ENCODE measurements at regions not wholly inside any gene's neighbourhood (a gene's known extent, or its start where the extent isn't known, plus 50 kb on each side); places are given as distances from the start of the nearest gene placed in this dataset.

- Mint-ChIP-seq H3K27ac (no peak overlapping the region), H3K4me3 (no peak overlapping the region), H3K36me3 (no peaks in the 10 kb centered on the region), H3K27me3 (peaks cover 0 to 3% of the 10 kb centered on the region in 2 donors), H3K4me1 (peaks cover 0 to 6% (median 1%) of the 10 kb centered on the region in 3 donors), H3K9me3 (no peaks in the 10 kb centered on the region)
- Histone ChIP-seq H3K4me3 (ENCODE audit: low read length) (no peak overlapping the region), H3K27ac (ENCODE audit: low read depth, low read length) (no peak overlapping the region), H3K27me3 (ENCODE audit: insufficient read depth, low read length, poor library complexity, severe bottlenecking) (no peaks in the 10 kb centered on the region), H3K4me1 (ENCODE audit: insufficient read depth, low read length) (no peaks in the 10 kb centered on the region), H3K36me3 (ENCODE audit: insufficient read depth, low read length) (no peaks in the 10 kb centered on the region), H3K9me3 (ENCODE audit: low read length) (no peaks in the 10 kb centered on the region)
- ChIA-PET CTCF (no interaction called here), POLR2A (no interaction called here)
- no peak for DNase-seq
These were observed 58.8 kb downstream of the SPRY1 start for GRCh38 chr4:123455360-123455759.

- H3K27ac ChIP-seq (ENCODE audit: low read depth, low read length): no peak overlapping the region
- no peaks in the 10 kb centered on the region for H3K27me3 ChIP-seq (ENCODE audit: insufficient read depth, low read length, poor library complexity, severe bottlenecking)
- H3K27me3 Mint-ChIP-seq: peaks cover 0 to 2% of the 10 kb centered on the region in 2 donors
- H3K36me3 Mint-ChIP-seq: no peaks in the 10 kb centered on the region
- H3K4me3 ChIP-seq (ENCODE audit: low read length): no peak overlapping the region
- H3K36me3 ChIP-seq (ENCODE audit: insufficient read depth, low read length): no peaks in the 10 kb centered on the region
- no peak overlapping the region for H3K27ac Mint-ChIP-seq
- H3K9me3 ChIP-seq (ENCODE audit: low read length): no peaks in the 10 kb centered on the region
- no peaks in the 10 kb centered on the region for H3K4me1 Mint-ChIP-seq
- DNase-seq: no peak
- no peaks in the 10 kb centered on the region for H3K9me3 Mint-ChIP-seq
- H3K4me1 ChIP-seq (ENCODE audit: insufficient read depth, low read length): no peaks in the 10 kb centered on the region
- ChIA-PET CTCF (interaction anchor here (0.7 to 1.4 kb wide), 3 partner anchors 27 to 228 kb away, joined by 3 to 4 read pairs (median 3); no protein-coding TSS in a partner anchor), POLR2A (no interaction called here)
- H3K4me3 Mint-ChIP-seq: no peak overlapping the region
These were observed 65.4 kb downstream of the SPRY1 start for GRCh38 chr4:123462007-123462406.

GRCh38 chr4:123463869-123464268 is 67.3 kb downstream of the SPRY1 start:
- H3K27ac Mint-ChIP-seq: no peak overlapping the region
- Histone ChIP-seq H3K27ac (ENCODE audit: low read depth, low read length) (no peak overlapping the region), H3K4me3 (ENCODE audit: low read length) (no peak overlapping the region), H3K9me3 (ENCODE audit: low read length) (no peaks in the 10 kb centered on the region), H3K4me1 (ENCODE audit: insufficient read depth, low read length) (no peaks in the 10 kb centered on the region), H3K27me3 (ENCODE audit: insufficient read depth, low read length, poor library complexity, severe bottlenecking) (no peaks in the 10 kb centered on the region), H3K36me3 (ENCODE audit: insufficient read depth, low read length) (no peaks in the 10 kb centered on the region)
- no peak overlapping the region for H3K4me3 Mint-ChIP-seq
- no peak for DNase-seq
- no peaks in the 10 kb centered on the region for H3K4me1 Mint-ChIP-seq
- ChIA-PET POLR2A (no interaction called here), CTCF (no interaction called here)
- peaks cover 0 to 2% of the 10 kb centered on the region in 2 donors for H3K27me3 Mint-ChIP-seq
- no peaks in the 10 kb centered on the region for H3K9me3 Mint-ChIP-seq
- H3K36me3 Mint-ChIP-seq: no peaks in the 10 kb centered on the region

- Mint-ChIP-seq H3K4me1 (no peaks in the 10 kb centered on the region), H3K36me3 (no peaks in the 10 kb centered on the region), H3K27ac (no peak overlapping the region), H3K9me3 (no peaks in the 10 kb centered on the region), H3K27me3 (peaks cover 0 to 2% of the 10 kb centered on the region in 2 donors), H3K4me3 (no peak overlapping the region)
- no peak for DNase-seq
- ChIA-PET POLR2A (no interaction called here), CTCF (no interaction called here)
- Histone ChIP-seq H3K4me3 (ENCODE audit: low read length) (no peak overlapping the region), H3K27me3 (ENCODE audit: insufficient read depth, low read length, poor library complexity, severe bottlenecking) (no peaks in the 10 kb centered on the region), H3K4me1 (ENCODE audit: insufficient read depth, low read length) (no peaks in the 10 kb centered on the region), H3K27ac (ENCODE audit: low read depth, low read length) (no peak overlapping the region), H3K36me3 (ENCODE audit: insufficient read depth, low read length) (no peaks in the 10 kb centered on the region), H3K9me3 (ENCODE audit: low read length) (no peaks in the 10 kb centered on the region)
These were observed 68.8 kb downstream of the SPRY1 start for GRCh38 chr4:123465416-123465815.

- ChIA-PET POLR2A (no interaction called here), CTCF (no interaction called here)
- no peaks in the 10 kb centered on the region for H3K4me1 ChIP-seq (ENCODE audit: insufficient read depth, low read length)
- no peaks in the 10 kb centered on the region for H3K9me3 ChIP-seq (ENCODE audit: low read length)
- Mint-ChIP-seq H3K36me3 (no peaks in the 10 kb centered on the region), H3K27ac (no peak overlapping the region), H3K4me3 (no peak overlapping the region), H3K9me3 (no peaks in the 10 kb centered on the region), H3K27me3 (peaks cover 0 to 2% of the 10 kb centered on the region in 2 donors), H3K4me1 (no peaks in the 10 kb centered on the region)
- DNase-seq: no peak
- no peak overlapping the region for H3K4me3 ChIP-seq (ENCODE audit: low read length)
- H3K27me3 ChIP-seq (ENCODE audit: insufficient read depth, low read length, poor library complexity, severe bottlenecking): no peaks in the 10 kb centered on the region
- no peak overlapping the region for H3K27ac ChIP-seq (ENCODE audit: low read depth, low read length)
- no peaks in the 10 kb centered on the region for H3K36me3 ChIP-seq (ENCODE audit: insufficient read depth, low read length)
These were observed 69.6 kb downstream of the SPRY1 start for GRCh38 chr4:123466080-123466785.

GRCh38 chr4:123468479-123469031 is 72.0 kb downstream of the SPRY1 start:
- no peak for DNase-seq
- CTCF ChIA-PET: no interaction called here
- no peak overlapping the region for H3K4me3 Mint-ChIP-seq

GRCh38 chr4:123469245-123469644 is 72.7 kb downstream of the SPRY1 start:
- POLR2A ChIA-PET: no interaction called here
- H3K4me1 ChIP-seq (ENCODE audit: insufficient read depth, low read length): no peaks in the 10 kb centered on the region
- no peaks in the 10 kb centered on the region for H3K36me3 Mint-ChIP-seq
- H3K9me3 Mint-ChIP-seq: no peaks in the 10 kb centered on the region
- H3K4me3 ChIP-seq (ENCODE audit: low read length): no peak overlapping the region
- no peaks in the 10 kb centered on the region for H3K4me1 Mint-ChIP-seq
- no peak for DNase-seq
- H3K4me3 Mint-ChIP-seq: no peak overlapping the region
- CTCF ChIA-PET: no interaction called here
- no peaks in the 10 kb centered on the region for H3K36me3 ChIP-seq (ENCODE audit: insufficient read depth, low read length)
- H3K27me3 ChIP-seq (ENCODE audit: insufficient read depth, low read length, poor library complexity, severe bottlenecking): no peaks in the 10 kb centered on the region
- no peak overlapping the region for H3K27ac Mint-ChIP-seq
- no peaks in the 10 kb centered on the region for H3K27me3 Mint-ChIP-seq
- no peak overlapping the region for H3K27ac ChIP-seq (ENCODE audit: low read depth, low read length)
- no peaks in the 10 kb centered on the region for H3K9me3 ChIP-seq (ENCODE audit: low read length)

More at GRCh38 chr4:123468479-123469031, 72.0 kb downstream of the SPRY1 start:
- no peak overlapping the region for H3K27ac ChIP-seq (ENCODE audit: low read depth, low read length)
- POLR2A ChIA-PET: no interaction called here
- Mint-ChIP-seq H3K4me1 (no peaks in the 10 kb centered on the region), H3K36me3 (no peaks in the 10 kb centered on the region), H3K27ac (no peak overlapping the region), H3K27me3 (peaks cover 0 to 2% of the 10 kb centered on the region in 2 donors), H3K9me3 (no peaks in the 10 kb centered on the region)
- no peaks in the 10 kb centered on the region for H3K27me3 ChIP-seq (ENCODE audit: insufficient read depth, low read length, poor library complexity, severe bottlenecking)
- no peaks in the 10 kb centered on the region for H3K4me1 ChIP-seq (ENCODE audit: insufficient read depth, low read length)
- H3K9me3 ChIP-seq (ENCODE audit: low read length): no peaks in the 10 kb centered on the region
- H3K36me3 ChIP-seq (ENCODE audit: insufficient read depth, low read length): no peaks in the 10 kb centered on the region
- no peak overlapping the region for H3K4me3 ChIP-seq (ENCODE audit: low read length)

- no peak overlapping the region for H3K27ac ChIP-seq (ENCODE audit: low read depth, low read length)
- ChIA-PET CTCF (no interaction called here), POLR2A (no interaction called here)
- no peaks in the 10 kb centered on the region for H3K4me1 Mint-ChIP-seq
- no peaks in the 10 kb centered on the region for H3K4me1 ChIP-seq (ENCODE audit: insufficient read depth, low read length)
- no peaks in the 10 kb centered on the region for H3K9me3 Mint-ChIP-seq
- no peaks in the 10 kb centered on the region for H3K27me3 Mint-ChIP-seq
- no peak overlapping the region for H3K27ac Mint-ChIP-seq
- no peak overlapping the region for H3K4me3 Mint-ChIP-seq
- no peaks in the 10 kb centered on the region for H3K36me3 Mint-ChIP-seq
- no peak for DNase-seq
- no peaks in the 10 kb centered on the region for H3K27me3 ChIP-seq (ENCODE audit: insufficient read depth, low read length, poor library complexity, severe bottlenecking)
- no peaks in the 10 kb centered on the region for H3K36me3 ChIP-seq (ENCODE audit: insufficient read depth, low read length)
- H3K9me3 ChIP-seq (ENCODE audit: low read length): no peaks in the 10 kb centered on the region
- no peak overlapping the region for H3K4me3 ChIP-seq (ENCODE audit: low read length)
These were observed 73.1 kb downstream of the SPRY1 start for GRCh38 chr4:123469696-123470095.
